Breast epithelium (tissue), 4 donors: ENCODE measurements at regions not wholly inside any gene's neighbourhood (a gene's known extent, or its start where the extent isn't known, plus 50 kb on each side); places are given as distances from the start of the nearest gene placed in this dataset.

Source experiments
- DNase-seq, 2 donors: peaks; one replicate each; pipeline ENCODE4 v3.0.0-alpha.2; 2019; ENCODE audit warnings: low spot score in 2 of 2
- H3K27ac ChIP-seq, 2 donors: fragments of 200-600 bp; sonication (generic) in 1 of 2; one replicate each; pipeline ENCODE4 v1.5.1; 2016 to 2019; ENCODE audit warnings: mild to moderate bottlenecking in 1 of 2
- H3K27me3 ChIP-seq, 2 donors: fragments of 200-600 bp; sonication (generic) in 1 of 2; one replicate each; pipeline versions ENCODE4 v1.5.1 to v1.6.0; 2017 to 2019; ENCODE audit warnings: control low read depth in 1 of 2, mild to moderate bottlenecking in 1 of 2
- H3K36me3 ChIP-seq: fragments of 200-600 bp; one replicate; pipeline ENCODE4 v1.5.1; 2019
- H3K4me1 ChIP-seq, 2 donors: fragments of 200-600 bp; sonication (generic); one replicate each; pipeline ENCODE4 v1.5.1; 2016 to 2019; ENCODE audit warnings: control low read depth in 1 of 2
- H3K4me3 ChIP-seq, 3 donors: fragments of 200-600 bp; sonication (generic); 1 replicate in 2 of 3; 2 replicates in 1 of 3; pipeline ENCODE4 v1.5.1; 2016 to 2019; ENCODE audit warnings: mild to moderate bottlenecking in 3 of 3, moderate library complexity in 2 of 3
- H3K9me3 ChIP-seq, 2 donors: fragments of 200-600 bp; sonication (generic) in 1 of 2; one replicate each; pipeline ENCODE4 v1.5.1; 2016 to 2019; ENCODE audit warnings: control low read depth in 1 of 2
- CTCF ChIP-seq, 3 donors: fragments of 450-650 bp; IDR thresholded peaks; one replicate each; pipeline ENCODE4 v1.5.1; 2016 to 2017; ENCODE audit warnings: antibody characterized with exemption in 3 of 3, mild to moderate bottlenecking in 3 of 3, moderate library complexity in 3 of 3
- POLR2A ChIP-seq: fragments of 450-650 bp; IDR thresholded peaks from one replicate; pipeline ENCODE4 v1.6.1; 2016; ENCODE audit warnings: antibody characterized with exemption, mild to moderate bottlenecking, moderate library complexity
- POLR2AphosphoS5 ChIP-seq, 3 donors: sonication (generic); formaldehyde crosslinking; IDR thresholded peaks; one replicate each; pipeline ENCODE4 v1.6.1; 2017; ENCODE audit warnings: antibody characterized with exemption in 3 of 3
- intact Hi-C: fragments of 100-400 bp; cut with DNase I; formaldehyde crosslinking; loops from one replicate; pipeline ENCODE4 v1.15.1; 2023; ENCODE audit warnings: low total_unique reads

GRCh38 chr13:86937316-86937715 is 733.9 kb upstream of the SLITRK5 start:
- Histone ChIP-seq H3K27ac (no peak overlapping the region), H3K4me1 (no peaks in the 10 kb centered on the region), H3K9me3 (no peaks in the 10 kb centered on the region), H3K36me3 (no peaks in the 10 kb centered on the region), H3K4me3 (no peak overlapping the region), H3K27me3 (no peaks in the 10 kb centered on the region)
- intact Hi-C loops: no loop called here
- no peak for DNase-seq
- no peak for TF ChIP-seq POLR2A
- TF ChIP-seq CTCF (IDR thresholded peaks at IDR 0.05): no peak
- TF ChIP-seq POLR2AphosphoS5 (IDR thresholded peaks at IDR 0.05): no peak

DNA sequence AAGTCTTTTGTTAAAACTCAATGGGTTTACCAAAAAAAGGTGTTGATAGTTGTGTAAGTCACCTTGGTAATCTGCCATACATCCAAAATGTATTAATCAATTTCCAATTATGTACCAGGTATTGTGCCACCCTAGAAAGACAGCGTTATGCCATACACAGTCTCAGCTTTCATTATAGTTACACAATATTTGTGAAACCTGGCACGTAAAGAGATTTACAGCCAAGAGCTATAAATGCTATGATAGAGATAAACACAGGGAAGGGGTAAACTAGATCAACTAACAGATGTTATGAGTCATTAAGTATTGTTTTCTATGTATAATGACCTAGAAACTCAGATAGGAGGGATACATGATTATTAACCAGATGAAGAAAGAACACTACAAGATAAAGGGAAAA is 725.6 kb upstream of the SLITRK5 start:
- Histone ChIP-seq H3K4me1 (no peaks in the 10 kb centered on the region), H3K9me3 (no peaks in the 10 kb centered on the region), H3K27me3 (no peaks in the 10 kb centered on the region), H3K36me3 (no peaks in the 10 kb centered on the region), H3K27ac (no peak overlapping the region), H3K4me3 (no peak overlapping the region)
- intact Hi-C loops: no loop called here
- DNase-seq: no peak
- no peak for TF ChIP-seq CTCF (IDR thresholded peaks at IDR 0.05)
- no peak for TF ChIP-seq POLR2AphosphoS5 (IDR thresholded peaks at IDR 0.05)
- no peak for TF ChIP-seq POLR2A

GRCh38 chr13:86946734-86947133 is 724.4 kb upstream of the SLITRK5 start:
- H3K27ac ChIP-seq: no peak overlapping the region
- DNase-seq: no peak
- no peak overlapping the region for H3K4me3 ChIP-seq
- no peak for TF ChIP-seq CTCF (IDR thresholded peaks at IDR 0.05)
- TF ChIP-seq POLR2AphosphoS5 (IDR thresholded peaks at IDR 0.05): no peak
- TF ChIP-seq POLR2A: no peak
- H3K27me3 ChIP-seq: no peaks in the 10 kb centered on the region
- H3K36me3 ChIP-seq: no peaks in the 10 kb centered on the region
- no peaks in the 10 kb centered on the region for H3K4me1 ChIP-seq
- H3K9me3 ChIP-seq: no peaks in the 10 kb centered on the region
- intact Hi-C loops: no loop called here

DNA sequence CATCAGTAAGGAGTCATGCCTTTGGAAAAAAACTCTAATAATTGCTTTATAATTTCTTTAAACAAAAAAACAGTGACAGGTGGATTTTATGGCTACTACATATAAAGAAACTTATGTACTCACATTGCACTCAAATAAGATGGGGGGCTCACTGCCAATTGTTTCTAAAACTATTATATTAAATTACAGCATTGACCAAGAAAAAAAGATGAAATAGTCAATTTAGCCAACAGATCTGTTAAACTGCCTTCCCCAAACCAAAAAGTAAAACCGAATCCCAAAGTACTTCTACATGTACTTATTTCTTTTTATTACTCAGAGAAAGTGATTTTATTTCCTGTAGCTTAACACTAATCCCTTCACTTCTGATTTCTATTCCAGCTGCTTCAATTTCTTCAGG is 716.8 kb upstream of the SLITRK5 start:
- Histone ChIP-seq H3K27ac (no peak overlapping the region), H3K4me3 (no peak overlapping the region), H3K36me3 (no peaks in the 10 kb centered on the region), H3K4me1 (no peaks in the 10 kb centered on the region), H3K27me3 (no peaks in the 10 kb centered on the region), H3K9me3 (no peaks in the 10 kb centered on the region)
- intact Hi-C loops: no loop called here
- no peak for TF ChIP-seq CTCF (IDR thresholded peaks at IDR 0.05)
- no peak for TF ChIP-seq POLR2A
- TF ChIP-seq POLR2AphosphoS5 (IDR thresholded peaks at IDR 0.05): no peak
- DNase-seq: no peak

- TF ChIP-seq CTCF (IDR thresholded peaks at IDR 0.05) (no peak), POLR2AphosphoS5 (IDR thresholded peaks at IDR 0.05) (no peak), POLR2A (no peak)
- Histone ChIP-seq H3K27me3 (no peaks in the 10 kb centered on the region), H3K4me3 (no peak overlapping the region), H3K27ac (no peak overlapping the region), H3K9me3 (no peaks in the 10 kb centered on the region), H3K4me1 (no peaks in the 10 kb centered on the region), H3K36me3 (no peaks in the 10 kb centered on the region)
- intact Hi-C loops: no loop called here
- no peak for DNase-seq
Observed at GRCh38 chr13:86960876-86961275, 710.3 kb upstream of the SLITRK5 start.
